ENCODE measurements at regions not wholly inside any gene's neighbourhood (a gene's known extent, or its start where the extent isn't known, plus 50 kb on each side); places are given as distances from the start of the nearest gene placed in this dataset.

DNA sequence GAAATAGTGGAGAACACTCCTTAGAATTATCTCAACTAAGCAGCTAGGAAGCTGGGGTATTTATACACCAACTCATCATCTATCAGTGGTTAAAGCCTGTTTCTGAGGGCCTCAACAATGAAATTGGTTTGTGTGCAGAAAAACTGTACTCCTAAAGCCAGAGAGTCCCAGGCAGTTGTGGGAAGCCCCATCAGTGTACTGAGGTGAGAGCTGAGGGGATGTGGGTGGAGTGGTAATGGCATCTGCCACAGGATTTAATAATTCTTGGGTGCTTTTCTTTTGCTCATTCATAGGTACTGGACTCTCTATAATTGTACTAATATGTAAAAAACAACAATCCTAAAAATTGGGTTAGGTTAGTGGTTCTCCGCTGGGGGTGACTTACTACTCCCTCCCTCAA, 267.5 kb downstream of the PTEN start:
- TF ChIP-seq EZH2phosphoT487 (IDR thresholded peaks at IDR 0.05; ENCODE audit: borderline replicate concordance, low read length) (no peak), CTCF (IDR thresholded peaks at IDR 0.05; ENCODE audit: low read depth, low read length, poor library complexity, severe bottlenecking) (no peak)
- no peaks in the 10 kb centered on the region for H4K20me1 ChIP-seq (ENCODE audit: control insufficient read depth, insufficient read depth, low read depth, low read length)
- H3F3A ChIP-seq (ENCODE audit: control insufficient read depth, insufficient read depth) = no peaks in the 10 kb centered on the region
- no peaks in the 10 kb centered on the region for H3K36me3 ChIP-seq (ENCODE audit: control insufficient read depth, low read length)
- H3K9me3 ChIP-seq (ENCODE audit: control insufficient read depth, insufficient read depth, low read length) = no peaks in the 10 kb centered on the region
- H3K9me2 ChIP-seq (replicated peaks; ENCODE audit: control insufficient read depth, low read length) = no peaks in the 10 kb centered on the region
- no peaks in the 10 kb centered on the region for H3K79me2 ChIP-seq (ENCODE audit: control insufficient read depth, low read length)
- H3K4me1 ChIP-seq (ENCODE audit: control insufficient read depth, low read length) = peaks cover 5% of the 10 kb centered on the region
- H3K27me3 ChIP-seq (ENCODE audit: control insufficient read depth, low read length) = no peaks in the 10 kb centered on the region
- no peak overlapping the region for H3K4me3 ChIP-seq (ENCODE audit: low read length)
- no peak overlapping the region for H3K27ac ChIP-seq (ENCODE audit: low read depth, low read length)
- no peak overlapping the region for H3K4me2 ChIP-seq (ENCODE audit: low read length)

GRCh38 chr10:88131511-88132139, 268.2 kb downstream of the PTEN start:
- TF ChIP-seq EZH2phosphoT487 (IDR thresholded peaks at IDR 0.05; ENCODE audit: borderline replicate concordance, low read length) (no peak), CTCF (IDR thresholded peaks at IDR 0.05; ENCODE audit: low read depth, low read length, poor library complexity, severe bottlenecking) (no peak)
- H3K9me2 ChIP-seq (replicated peaks; ENCODE audit: control insufficient read depth, low read length) = no peaks in the 10 kb centered on the region
- H3F3A ChIP-seq (ENCODE audit: control insufficient read depth, insufficient read depth) = no peaks in the 10 kb centered on the region
- no peaks in the 10 kb centered on the region for H3K27me3 ChIP-seq (ENCODE audit: control insufficient read depth, low read length)
- no peak overlapping the region for H3K4me3 ChIP-seq (ENCODE audit: low read length)
- H4K20me1 ChIP-seq (ENCODE audit: control insufficient read depth, insufficient read depth, low read depth, low read length) = no peaks in the 10 kb centered on the region
- H3K27ac ChIP-seq (ENCODE audit: low read depth, low read length) = no peak overlapping the region
- H3K36me3 ChIP-seq (ENCODE audit: control insufficient read depth, low read length) = no peaks in the 10 kb centered on the region
- no peak overlapping the region for H3K4me2 ChIP-seq (ENCODE audit: low read length)
- H3K4me1 ChIP-seq (ENCODE audit: control insufficient read depth, low read length) = peaks cover 5% of the 10 kb centered on the region
- H3K9me3 ChIP-seq (ENCODE audit: control insufficient read depth, insufficient read depth, low read length) = no peaks in the 10 kb centered on the region
- no peaks in the 10 kb centered on the region for H3K79me2 ChIP-seq (ENCODE audit: control insufficient read depth, low read length)

DNA sequence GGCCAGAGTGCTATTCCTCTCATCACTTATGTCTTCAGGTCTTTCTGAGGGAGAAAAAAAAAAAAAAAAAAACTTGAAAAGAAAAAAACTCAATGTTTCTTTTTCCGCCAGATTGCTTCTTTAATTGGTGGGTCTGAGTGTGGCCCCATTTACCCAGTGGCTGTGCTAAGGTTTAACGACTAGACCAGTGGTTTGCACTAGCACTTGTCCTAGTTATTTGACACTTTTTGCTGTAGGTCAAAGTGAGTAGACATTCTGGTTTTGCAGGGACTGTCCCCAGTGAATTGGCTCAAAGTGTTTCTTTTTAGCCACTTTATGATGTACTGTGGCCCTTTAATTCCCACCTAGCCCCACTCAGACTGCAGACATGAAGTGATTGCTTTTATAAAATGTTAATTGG, 273.3 kb downstream of the PTEN start:
- Histone ChIP-seq H3K9me2 (replicated peaks; ENCODE audit: control insufficient read depth, low read length) (no peaks in the 10 kb centered on the region), H3K4me2 (ENCODE audit: low read length) (no peak overlapping the region), H3K79me2 (ENCODE audit: control insufficient read depth, low read length) (no peaks in the 10 kb centered on the region), H3K4me3 (ENCODE audit: low read length) (no peak overlapping the region), H3F3A (ENCODE audit: control insufficient read depth, insufficient read depth) (no peaks in the 10 kb centered on the region), H3K9me3 (ENCODE audit: control insufficient read depth, insufficient read depth, low read length) (no peaks in the 10 kb centered on the region), H3K4me1 (ENCODE audit: control insufficient read depth, low read length) (no peaks in the 10 kb centered on the region), H3K36me3 (ENCODE audit: control insufficient read depth, low read length) (no peaks in the 10 kb centered on the region), H4K20me1 (ENCODE audit: control insufficient read depth, insufficient read depth, low read depth, low read length) (no peaks in the 10 kb centered on the region), H3K27me3 (ENCODE audit: control insufficient read depth, low read length) (no peaks in the 10 kb centered on the region), H3K27ac (ENCODE audit: low read depth, low read length) (no peak overlapping the region)
- TF ChIP-seq CTCF (IDR thresholded peaks at IDR 0.05; ENCODE audit: low read depth, low read length, poor library complexity, severe bottlenecking) (no peak), EZH2phosphoT487 (IDR thresholded peaks at IDR 0.05; ENCODE audit: borderline replicate concordance, low read length) (no peak)

All from DOHH2 (cell line).